Heart right ventricle (tissue), 16 donors: ENCODE measurements at regions not wholly inside any gene's neighbourhood (a gene's known extent, or its start where the extent isn't known, plus 50 kb on each side); places are given as distances from the start of the nearest gene placed in this dataset.
A peak's percentile ranks its signal among the peaks of the same experiment; 100 is the strongest.

Experiments used
- ATAC-seq, 8 donors: fragments of 200-7000 bp; cut with Tn5 transposase; one replicate each; pipeline ENCODE4 v1.9.1; 2020; ENCODE audit warnings: mild to moderate bottlenecking in 8 of 8, moderate library complexity in 8 of 8, moderate number of reproducible peaks in 1 of 8
- DNase-seq, 2 donors: peaks; one replicate each; pipeline ENCODE4 v3.0.0-alpha.2; 2020
- H3K27ac ChIP-seq, 10 donors: fragments of 200-600 bp; sonication (generic) in 2 of 10; one replicate each; pipeline versions ENCODE4 v1.5.0 to v1.8.0; 2020 to 2022; ENCODE audit warnings: mild to moderate bottlenecking in 3 of 10
- H3K27me3 ChIP-seq, 7 donors: fragments of 200-600 bp; one replicate each; pipeline ENCODE4 v1.8.0; 2021 to 2022; ENCODE audit warnings: mild to moderate bottlenecking in 2 of 7
- H3K36me3 ChIP-seq, 9 donors: fragments of 200-600 bp; sonication (generic) in 1 of 9; one replicate each; pipeline versions ENCODE4 v1.5.0 to v1.8.0; 2020 to 2022; ENCODE audit warnings: mild to moderate bottlenecking in 2 of 9
- H3K4me1 ChIP-seq, 9 donors: fragments of 200-600 bp; sonication (generic) in 1 of 9; one replicate each; pipeline versions ENCODE4 v1.5.0 to v1.8.0; 2020 to 2022; ENCODE audit warnings: mild to moderate bottlenecking in 4 of 9
- H3K4me3 ChIP-seq, 10 donors: fragments of 200-600 bp; sonication (generic) in 2 of 10; one replicate each; pipeline versions ENCODE4 v1.5.0 to v1.8.0; 2020 to 2022; ENCODE audit warnings: mild to moderate bottlenecking in 7 of 10, moderate library complexity in 2 of 10
- H3K9me3 ChIP-seq, 11 donors: fragments of 200-600 bp in 10 of 11; sonication (generic) in 2 of 11; one replicate each; pipeline versions ENCODE4 v1.5.0 to v1.8.0; 2013 to 2022; ENCODE audit warnings: mild to moderate bottlenecking in 2 of 11, control low read depth in 1 of 11, moderate library complexity in 1 of 11
- WGBS, 2 donors: extraction: QIAGEN DNeasy Blood & Tissue Kit; methylation state at CpG; one replicate each; pipeline ENCODE4 v1.1.7; 2013; ENCODE audit warnings: inconsistent platforms in 1 of 2; 5-methylcytosine and 5-hydroxymethylcytosine counted together
- intact Hi-C, 10 donors: fragments of 100-400 bp; cut with DNase I; formaldehyde crosslinking; loops; one replicate each; pipeline versions ENCODE4 v1.11.1 to v1.14.2; 2022
- TF ChIP-seq, protein P1 (sequence below), 9 donors: fragments of 200-600 bp; sonication (generic) in 2 of 9; IDR thresholded peaks; one replicate each; pipeline versions ENCODE4 v1.5.0 to v1.8.0; 2021 to 2022; ENCODE audit warnings: antibody characterized with exemption in 9 of 9, mild to moderate bottlenecking in 5 of 9, moderate library complexity in 1 of 9
- donor health status: Arrhythmogenic right ventricular cardiomyopathy.
- donor health status: ischemic (EF 13 %, LVEDD 7.1; RV severe dilation, severe dysfunction).
- donor health status: healthy with polysubstance abuse.
- donor health status: DM: no; HTN: yes; CAD: no.
- donor health status: DM: no; HTN: no; CAD: no.
- donor health status: ischemic (EF 25% LVEDD 6.9; RV normal size, moderate dysfunction).
- donor health status: ischemic (EF 25% LVEDD 5.7; RV mildly dilated, moderate dysfunction).
- donor health status: healthy.
- donor health status: DM: yes; HTN: yes; CAD: no.
- donor health status: Ischemic cardiomyopathy.
- donor health status: ischemic (EF 35%, LVEDD 5.7; RV mildly dilated, moderate dysfunction).
- donor health status: nonischemic (EF 11% LVEDD 7.7; RV severe dilation, severe dysfunction).
- donor health status: DM: yes; HTN: yes; CAD: no.
- donor health status: PGD.
- donor health status: ischemic (EF 29% LVEDD 5.4; RV normal size, mild dysfunction).
- donor health status: nonischemic (EF 23%, LVEDD 6.1; RV moderate dilation, normal function).

- no peaks in the 10 kb centered on the region for H3K9me3 ChIP-seq
- TF ChIP-seq, protein P1, sequence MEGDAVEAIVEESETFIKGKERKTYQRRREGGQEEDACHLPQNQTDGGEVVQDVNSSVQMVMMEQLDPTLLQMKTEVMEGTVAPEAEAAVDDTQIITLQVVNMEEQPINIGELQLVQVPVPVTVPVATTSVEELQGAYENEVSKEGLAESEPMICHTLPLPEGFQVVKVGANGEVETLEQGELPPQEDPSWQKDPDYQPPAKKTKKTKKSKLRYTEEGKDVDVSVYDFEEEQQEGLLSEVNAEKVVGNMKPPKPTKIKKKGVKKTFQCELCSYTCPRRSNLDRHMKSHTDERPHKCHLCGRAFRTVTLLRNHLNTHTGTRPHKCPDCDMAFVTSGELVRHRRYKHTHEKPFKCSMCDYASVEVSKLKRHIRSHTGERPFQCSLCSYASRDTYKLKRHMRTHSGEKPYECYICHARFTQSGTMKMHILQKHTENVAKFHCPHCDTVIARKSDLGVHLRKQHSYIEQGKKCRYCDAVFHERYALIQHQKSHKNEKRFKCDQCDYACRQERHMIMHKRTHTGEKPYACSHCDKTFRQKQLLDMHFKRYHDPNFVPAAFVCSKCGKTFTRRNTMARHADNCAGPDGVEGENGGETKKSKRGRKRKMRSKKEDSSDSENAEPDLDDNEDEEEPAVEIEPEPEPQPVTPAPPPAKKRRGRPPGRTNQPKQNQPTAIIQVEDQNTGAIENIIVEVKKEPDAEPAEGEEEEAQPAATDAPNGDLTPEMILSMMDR (IDR thresholded peaks at IDR 0.05): no peak
- intact Hi-C loops: no loop called here
- H3K4me3 ChIP-seq: no peak overlapping the region
- peak overlapping the region in 1 of 10 donors; percentile 73 for H3K27ac ChIP-seq
- DNase-seq: no peak
- no peaks in the 10 kb centered on the region for H3K36me3 ChIP-seq
- H3K4me1 ChIP-seq: peaks cover 0 to 15% (median 8%) of the 10 kb centered on the region in 9 donors
- H3K27me3 ChIP-seq: peaks cover 0 to 49% (median 31%) of the 10 kb centered on the region in 7 donors
- WGBS, 2 donors: 40 to 41% methylated on average over 20 of the region's 20 CpGs
- ATAC-seq: peak in 1 of 8 donors; percentile 31
These were observed 139.8 kb upstream of the COL5A1 start for GRCh38 chr9:134501761-134502265.

DNA sequence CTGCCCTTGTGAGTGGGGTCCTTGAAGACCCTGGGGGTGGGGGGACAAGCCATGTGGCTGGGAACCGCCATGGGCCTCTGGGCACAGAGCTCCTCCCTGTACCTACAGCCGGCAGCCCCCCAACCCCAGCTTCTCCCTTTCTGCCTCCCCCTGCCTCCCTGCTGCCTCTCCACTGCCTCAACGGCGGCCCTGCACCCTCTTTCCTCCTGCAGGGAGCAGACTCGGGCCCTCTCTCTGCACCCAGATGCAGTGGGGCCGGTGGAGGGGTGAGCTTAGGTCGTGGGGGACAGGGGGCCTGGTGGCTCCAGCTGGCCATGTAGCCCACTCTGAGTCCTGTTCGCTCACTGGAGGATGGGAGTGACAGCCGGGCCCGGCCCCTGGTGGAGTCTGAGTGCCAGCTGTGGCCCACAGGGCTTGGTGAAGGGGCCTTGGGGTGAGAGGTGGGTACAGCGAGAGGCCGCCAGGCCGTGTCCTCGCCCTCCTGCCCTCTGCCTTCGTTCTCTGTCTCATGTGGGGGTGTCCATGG is 139.3 kb upstream of the COL5A1 start:
- H3K4me3 ChIP-seq: no peak overlapping the region
- ATAC-seq: peak in 7 of 8 donors; percentile 18 to 49 (median 29)
- DNase-seq: no peak
- H3K36me3 ChIP-seq: no peaks in the 10 kb centered on the region
- 71 to 83% methylated on average over 15 of the region's 15 CpGs for WGBS, 2 donors
- H3K27ac ChIP-seq: peak overlapping the region in 1 of 10 donors; percentile 73
- intact Hi-C loops: no loop called here
- peaks cover 0 to 49% (median 31%) of the 10 kb centered on the region in 7 donors for H3K27me3 ChIP-seq
- TF ChIP-seq, protein P1 (IDR thresholded peaks at IDR 0.05): no peak
- H3K4me1 ChIP-seq: peaks cover 0 to 15% (median 8%) of the 10 kb centered on the region in 9 donors
- H3K9me3 ChIP-seq: no peaks in the 10 kb centered on the region

DNA sequence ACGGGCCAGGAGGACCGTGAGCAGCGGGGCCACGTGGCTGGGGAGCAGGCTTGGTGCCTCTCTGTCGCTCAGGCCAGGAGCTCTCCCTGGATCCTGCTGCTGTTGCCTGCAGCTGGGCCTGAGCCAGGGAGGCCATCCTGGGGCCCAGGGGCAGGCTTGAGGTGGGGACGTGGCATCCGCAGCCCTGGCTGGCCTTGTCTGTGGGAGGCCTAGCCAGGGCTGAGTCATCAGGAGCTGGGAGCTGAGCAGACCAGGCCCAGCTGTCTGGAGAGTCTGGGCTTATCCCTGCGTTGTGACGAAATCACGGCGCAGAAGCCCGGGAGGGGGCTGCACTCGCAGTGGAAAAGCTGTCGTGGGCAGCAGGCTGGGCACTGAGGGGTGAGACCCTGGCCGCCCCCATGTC is 138.8 kb upstream of the COL5A1 start:
- no peaks in the 10 kb centered on the region for H3K36me3 ChIP-seq
- WGBS, 2 donors: 46 to 64% methylated on average over 15 of the region's 15 CpGs
- intact Hi-C loops: no loop called here
- no peak overlapping the region for H3K4me3 ChIP-seq
- no peaks in the 10 kb centered on the region for H3K9me3 ChIP-seq
- H3K27ac ChIP-seq: peak overlapping the region in 1 of 10 donors; percentile 73
- DNase-seq (peak; percentile 58 to 72), ATAC-seq (peak; percentile 94 to 98 (median 96))
- TF ChIP-seq, protein P1 (IDR thresholded peaks at IDR 0.05): no peak
- H3K27me3 ChIP-seq: peaks cover 0 to 49% (median 31%) of the 10 kb centered on the region in 7 donors
- H3K4me1 ChIP-seq: peaks cover 0 to 15% (median 8%) of the 10 kb centered on the region in 9 donors

DNA sequence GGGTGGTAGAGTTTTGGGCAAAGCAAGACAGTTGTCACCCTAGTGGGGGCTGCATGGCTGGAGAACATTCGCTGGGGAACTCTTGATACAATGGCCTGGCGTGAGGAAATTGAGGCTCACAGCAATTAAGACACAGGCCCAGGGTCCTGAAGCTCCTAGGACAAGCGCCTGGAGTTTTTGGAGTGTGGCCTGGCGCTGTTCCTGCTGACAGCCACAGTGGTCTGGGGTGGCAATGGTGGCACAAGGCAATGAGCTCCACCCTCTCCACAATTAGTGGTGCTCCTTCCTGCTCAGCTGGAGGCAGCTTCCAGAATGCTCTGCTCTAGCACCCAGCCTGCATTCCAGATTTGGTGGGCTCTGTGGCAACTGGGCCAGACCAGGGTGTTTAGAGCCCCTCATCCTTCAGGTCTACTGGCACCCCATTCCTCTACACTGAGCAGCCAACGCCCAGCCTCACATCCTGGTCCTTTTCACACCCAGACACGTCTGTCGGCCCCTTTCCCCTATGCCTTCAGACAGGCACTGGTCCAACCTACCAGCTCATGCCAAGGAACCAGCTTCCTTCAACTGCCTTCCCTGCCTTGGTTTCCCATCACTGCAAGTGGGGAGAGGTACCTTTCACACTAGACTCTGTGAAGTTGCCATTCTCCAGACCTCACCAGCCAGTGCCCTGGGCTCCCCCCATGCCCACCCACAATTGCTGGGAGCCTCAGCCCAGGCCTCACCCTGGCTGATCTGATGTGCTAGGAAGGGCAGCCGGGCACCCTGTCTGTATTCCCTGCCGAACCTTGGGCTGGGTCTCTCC is 138.1 kb upstream of the COL5A1 start:
- Histone ChIP-seq H3K27ac (peak overlapping the region in 1 of 10 donors; percentile 73), H3K27me3 (peaks cover 0 to 49% (median 31%) of the 10 kb centered on the region in 7 donors), H3K4me3 (no peak overlapping the region), H3K9me3 (no peaks in the 10 kb centered on the region), H3K36me3 (no peaks in the 10 kb centered on the region), H3K4me1 (peaks cover 0 to 15% (median 8%) of the 10 kb centered on the region in 9 donors)
- no peak for DNase-seq
- peak in 3 of 8 donors; percentile 5 to 25 (median 12) for ATAC-seq
- intact Hi-C loops: no loop called here
- TF ChIP-seq, protein P1 (IDR thresholded peaks at IDR 0.05): no peak
- 83 to 90% methylated on average over 9 of the region's 9 CpGs for WGBS, 2 donors
